ENCODE measurements at regions not wholly inside any gene's neighbourhood (a gene's known extent, or its start where the extent isn't known, plus 50 kb on each side); places are given as distances from the start of the nearest gene placed in this dataset.

- DNase-seq = no peak
These were observed 86.5 kb upstream of the PFKP start for GRCh38 chr10:2980791-2981360.

DNA sequence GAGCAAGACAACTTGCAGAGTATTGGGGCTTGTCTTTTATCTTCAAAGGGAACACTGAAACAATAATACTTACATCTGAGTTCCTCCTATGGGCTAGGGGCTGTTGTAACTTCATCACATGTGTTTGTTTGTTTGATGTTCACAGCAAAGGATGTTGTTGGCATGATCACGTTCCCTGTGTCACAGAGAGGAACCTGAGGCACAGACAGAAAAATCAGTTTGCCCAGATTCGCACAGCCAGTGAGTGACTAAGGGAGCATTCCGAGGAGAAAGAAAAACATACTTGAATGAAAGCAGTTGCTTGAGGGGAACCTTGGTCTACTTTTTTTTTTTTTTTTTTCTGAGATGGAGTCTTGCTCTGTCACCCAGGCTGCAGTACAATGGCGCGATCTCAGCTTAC, 87.2 kb upstream of the PFKP start:
- DNase-seq = no peak

DNA sequence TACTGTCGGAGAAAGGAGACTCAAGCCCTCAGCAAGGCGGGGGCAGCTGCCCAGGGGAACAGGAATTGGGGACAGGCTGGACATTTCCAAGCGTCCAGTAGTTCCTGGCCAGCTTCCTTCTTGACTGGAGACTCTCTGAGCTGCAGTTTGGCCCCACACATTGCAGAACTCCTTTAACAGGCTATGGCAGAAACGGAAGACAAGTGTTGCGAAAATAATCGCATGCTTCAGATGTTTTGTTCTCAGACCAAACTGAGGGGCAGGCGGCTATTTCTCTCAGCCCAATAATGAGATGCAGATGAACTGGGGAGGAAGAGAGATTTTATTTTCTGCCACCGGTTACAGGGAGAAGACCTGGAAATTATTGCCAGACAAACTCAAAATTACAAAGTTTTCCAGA, 88.0 kb upstream of the PFKP start:
- no peak for DNase-seq

DNA sequence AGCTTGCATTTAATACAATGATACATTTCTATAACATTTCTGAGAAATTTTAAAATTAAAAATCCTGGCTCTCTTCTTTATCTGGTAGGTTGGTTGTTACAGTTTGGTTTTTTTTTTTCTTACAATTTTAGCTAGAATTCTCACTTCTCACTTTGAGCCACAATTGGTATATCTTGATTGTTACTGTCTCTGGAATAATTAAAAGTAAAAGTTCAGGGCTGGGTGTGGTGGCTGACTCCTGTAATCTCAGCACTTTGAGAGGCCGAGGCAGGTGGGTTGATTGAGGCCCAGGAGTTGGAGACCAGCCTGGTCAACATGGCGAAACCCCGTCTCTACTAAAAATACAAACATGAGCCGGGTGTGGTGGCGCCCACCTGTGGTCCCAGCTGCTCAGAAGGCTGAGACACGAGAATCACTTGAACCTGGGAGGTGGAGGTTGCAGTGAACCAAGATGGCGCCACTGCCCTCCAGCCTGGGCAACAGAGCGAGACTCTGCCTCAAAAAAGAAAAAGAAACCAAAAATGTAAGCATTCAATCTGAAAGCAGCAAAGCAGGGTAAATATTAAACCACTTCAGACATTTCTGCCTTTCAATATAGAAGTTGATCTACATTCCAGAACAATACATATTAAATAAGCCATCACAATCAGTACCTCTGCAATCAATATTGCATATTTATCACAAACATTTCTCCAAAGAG, 88.6 kb upstream of the PFKP start:
- DNase-seq = no peak

- DNase-seq = peak; percentile 57
These were observed 89.2 kb upstream of the PFKP start for GRCh38 chr10:2978111-2978510.

GRCh38 chr10:2974503-2975207, 92.7 kb upstream of the PFKP start:
- no peak for DNase-seq

- no peak for DNase-seq
These were observed 93.3 kb upstream of the PFKP start for GRCh38 chr10:2974083-2974482.

- no peak for DNase-seq
These were observed 94.5 kb upstream of the PFKP start for GRCh38 chr10:2972810-2973209.

- no peak for DNase-seq
These were observed 95.1 kb upstream of the PFKP start for GRCh38 chr10:2972216-2972615.

DNA sequence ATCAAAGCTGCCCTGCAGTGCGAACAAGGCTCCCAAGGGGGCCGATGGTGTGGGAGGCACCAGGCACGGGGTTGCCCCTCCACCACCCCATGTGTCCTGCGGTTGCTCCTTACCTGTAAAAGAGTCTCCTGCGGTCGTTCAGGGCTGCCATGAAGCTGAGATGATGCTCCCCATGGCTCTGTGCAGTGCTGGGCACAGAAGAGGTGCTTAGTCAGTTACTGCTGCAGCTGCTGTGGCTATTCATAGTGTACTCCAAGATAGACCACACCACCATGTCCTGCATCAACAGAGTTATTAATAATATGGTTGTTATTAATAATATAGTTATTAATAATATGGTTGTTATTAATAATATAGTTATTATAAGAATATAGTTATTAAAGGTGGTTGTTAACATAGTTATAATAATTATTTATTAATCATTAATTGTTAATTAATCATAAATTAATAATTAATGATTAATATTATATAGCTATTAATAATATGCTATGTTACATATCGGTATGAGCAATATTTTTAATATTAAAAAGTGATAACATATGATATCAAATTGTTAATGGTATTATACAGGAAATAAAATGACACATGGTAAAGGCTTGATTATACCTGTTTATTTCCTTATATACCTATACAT, 97.0 kb upstream of the PFKP start:
- no peak for DNase-seq

GRCh38 chr10:2968401-2969058, 98.8 kb upstream of the PFKP start:
- DNase-seq = no peak

GRCh38 chr10:2966134-2966533, 101.2 kb upstream of the PFKP start:
- no peak for DNase-seq

DNA sequence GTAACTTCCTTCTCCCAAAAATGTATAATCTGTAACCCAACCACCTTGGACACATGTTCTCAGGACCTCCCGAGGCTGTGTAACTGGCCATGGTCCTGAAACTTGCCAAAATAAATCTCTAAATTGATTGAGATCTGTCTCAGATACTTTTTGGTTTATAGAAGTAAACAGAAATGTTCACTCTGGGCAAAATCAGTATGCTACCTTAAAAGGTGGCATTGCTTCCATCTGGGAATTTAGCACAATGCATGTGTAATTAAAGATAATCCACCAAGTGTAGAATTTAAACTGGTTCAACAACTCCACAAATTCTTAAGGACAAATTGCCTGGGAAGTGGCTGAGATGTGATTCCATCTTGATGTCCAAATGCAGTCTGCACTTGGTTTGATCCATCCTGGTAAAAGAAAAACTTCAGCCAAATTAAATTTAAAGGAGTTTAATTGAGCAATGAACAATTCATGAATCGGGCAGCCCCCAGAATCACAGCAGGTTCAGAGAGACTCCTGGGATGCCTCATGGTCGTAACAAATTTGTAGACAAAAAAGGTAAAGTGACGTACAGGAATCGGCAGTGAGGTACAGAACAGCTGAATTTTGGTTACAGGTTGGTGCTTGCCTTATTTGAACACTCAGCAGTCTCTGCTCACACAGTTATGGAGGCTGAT, 102.6 kb upstream of the PFKP start:
- DNase-seq = no peak

DNA sequence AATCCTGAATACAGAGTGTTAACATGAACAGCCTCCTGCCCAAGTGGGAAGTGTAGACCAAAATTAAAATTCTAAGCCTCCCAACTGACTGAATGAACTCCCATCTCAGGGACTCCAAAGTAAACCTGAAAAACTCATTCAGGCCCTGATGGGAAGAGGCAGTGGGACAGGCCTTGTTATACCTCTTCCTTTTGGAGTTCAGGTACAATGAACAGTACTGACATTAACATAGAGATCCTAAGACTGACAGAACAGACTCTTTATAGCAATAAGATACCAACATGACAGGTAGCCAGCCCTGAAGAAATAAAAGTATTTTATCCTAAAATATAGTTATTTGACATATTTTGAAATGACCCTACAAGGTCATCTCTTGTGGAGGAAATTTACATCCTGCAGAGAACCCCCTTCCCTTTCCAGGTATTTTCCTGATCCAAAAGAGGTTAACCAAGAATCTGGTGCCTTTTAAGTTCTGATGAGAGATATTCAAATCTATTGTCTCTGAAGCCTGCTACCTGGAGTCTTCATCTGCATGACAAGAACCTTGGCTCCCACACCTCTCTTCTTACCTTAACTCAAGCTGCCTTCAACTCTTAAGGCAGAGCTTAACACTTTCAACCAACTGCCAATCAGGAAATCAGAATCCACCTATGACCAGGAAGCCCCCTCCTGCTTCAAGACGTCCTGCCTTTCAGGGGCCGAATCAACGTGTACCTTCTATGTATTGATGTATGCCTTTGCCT, 103.3 kb upstream of the PFKP start:
- DNase-seq = no peak

- DNase-seq = no peak
These were observed 105.2 kb upstream of the PFKP start for GRCh38 chr10:2962194-2962593.

DNA sequence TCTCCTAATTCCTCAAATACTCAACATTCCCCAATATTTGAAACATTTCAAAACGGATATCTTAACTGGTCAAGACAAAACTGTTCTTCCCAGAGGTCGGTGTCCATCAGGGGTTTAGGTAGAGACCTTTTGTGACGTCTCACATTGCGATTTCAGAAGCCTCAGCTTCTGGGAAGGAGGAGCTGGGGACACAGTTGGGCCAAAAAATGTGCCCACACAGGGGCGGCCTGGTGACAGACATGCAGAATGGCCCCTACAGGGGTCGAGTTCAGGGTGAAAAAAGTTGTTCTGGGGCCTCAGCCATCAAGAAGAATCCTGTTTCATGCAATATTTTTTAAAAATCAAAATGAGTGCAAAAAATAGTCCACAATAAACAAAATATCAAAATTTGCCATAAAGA, 108.7 kb upstream of the PFKP start:
- DNase-seq = no peak

GRCh38 chr10:2957785-2958184, 109.6 kb upstream of the PFKP start:
- DNase-seq = no peak

DNA sequence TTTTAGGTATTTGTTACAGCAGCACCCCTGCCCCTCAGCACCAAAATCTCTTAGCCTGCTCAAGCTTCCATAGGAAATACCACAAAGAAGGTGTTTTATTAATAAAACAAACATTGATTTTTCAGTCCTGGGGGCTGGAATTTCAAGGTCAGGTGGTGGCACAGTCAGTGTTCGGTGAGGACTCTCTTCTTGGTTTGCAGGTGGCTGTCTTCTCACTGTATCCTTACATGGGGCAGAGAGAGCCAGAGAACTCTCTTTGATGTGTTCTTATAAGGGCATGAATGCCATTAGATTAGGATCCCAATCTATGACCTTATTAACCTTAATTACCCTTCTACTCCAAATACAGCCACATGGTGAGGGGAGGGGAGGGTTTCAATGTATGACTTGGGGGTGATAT, 112.3 kb upstream of the PFKP start:
- DNase-seq = no peak

DNA sequence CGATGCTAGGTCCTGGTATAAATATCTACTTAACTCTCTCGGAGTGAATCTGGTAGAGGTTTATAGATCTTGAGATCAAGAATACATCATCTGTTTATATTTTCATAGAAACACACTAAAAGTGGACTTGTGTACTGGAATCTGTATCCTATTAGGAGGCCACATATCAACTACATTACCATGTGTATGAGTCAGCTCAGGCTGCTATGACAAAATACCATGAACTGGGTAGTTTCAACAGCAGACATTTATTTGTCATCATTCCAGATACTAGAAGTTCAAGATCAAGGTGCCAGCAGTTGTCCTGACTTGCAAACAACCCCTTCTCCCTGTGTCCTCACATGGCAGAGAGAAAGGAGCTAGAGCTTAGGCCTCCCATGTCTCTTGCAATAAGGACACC, 113.9 kb upstream of the PFKP start:
- DNase-seq = no peak

- DNase-seq = no peak
These were observed 116.0 kb upstream of the PFKP start for GRCh38 chr10:2951235-2951835.

DNA sequence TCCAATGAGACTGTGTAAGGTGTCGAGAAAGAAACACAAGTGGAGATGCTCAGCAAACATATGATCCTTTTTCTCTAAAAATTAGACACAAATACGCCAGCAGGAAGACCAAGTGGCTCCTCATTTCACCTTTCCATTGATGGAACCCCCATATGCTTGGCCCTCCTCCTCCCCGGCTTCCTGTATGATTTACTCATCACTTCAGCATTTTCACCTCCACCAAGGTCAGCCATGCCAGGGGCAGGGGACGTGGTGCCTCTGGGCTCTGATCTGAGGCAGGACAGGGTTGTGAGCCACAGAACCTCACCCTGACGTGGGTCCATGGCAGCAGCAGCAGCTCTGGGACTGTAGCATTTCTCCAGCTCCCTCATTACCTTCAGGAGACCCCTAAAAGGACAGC, 116.8 kb upstream of the PFKP start:
- DNase-seq = no peak

DNA sequence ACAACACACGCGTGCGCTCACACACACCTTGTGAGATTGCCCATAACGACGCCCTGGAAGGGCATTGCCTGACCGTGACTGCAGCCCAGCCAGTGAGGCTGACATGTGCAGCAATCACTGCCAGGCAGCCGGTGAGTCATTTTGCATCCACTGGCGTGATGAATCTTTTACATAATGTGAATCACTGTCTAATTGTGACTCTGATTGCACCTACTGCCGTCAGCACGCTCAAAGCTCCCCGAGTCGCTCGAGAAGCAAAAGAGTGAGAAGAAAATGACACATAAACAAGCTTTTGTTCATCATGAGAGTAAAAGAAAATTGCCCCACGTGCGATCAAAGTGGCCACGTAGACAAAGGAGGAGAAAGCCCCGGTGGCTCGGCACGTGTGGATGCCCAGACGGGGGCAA, 117.4 kb upstream of the PFKP start:
- no peak for DNase-seq

All from retina (tissue), 1 donor.